COLO829 (cell line): ENCODE measurements at regions not wholly inside any gene's neighbourhood (a gene's known extent, or its start where the extent isn't known, plus 50 kb on each side); places are given as distances from the start of the nearest gene placed in this dataset.
"Not testable (repeated sequence)": the region's sequence is repeated elsewhere in the genome, so short reads cannot be mapped to it uniquely, and the experiment has no call there.

ENCODE experiments used
- DNase-seq: peaks from one replicate; pipeline ENCODE4 v3.0.0; 2012; ENCODE audit warnings: low spot score

DNA sequence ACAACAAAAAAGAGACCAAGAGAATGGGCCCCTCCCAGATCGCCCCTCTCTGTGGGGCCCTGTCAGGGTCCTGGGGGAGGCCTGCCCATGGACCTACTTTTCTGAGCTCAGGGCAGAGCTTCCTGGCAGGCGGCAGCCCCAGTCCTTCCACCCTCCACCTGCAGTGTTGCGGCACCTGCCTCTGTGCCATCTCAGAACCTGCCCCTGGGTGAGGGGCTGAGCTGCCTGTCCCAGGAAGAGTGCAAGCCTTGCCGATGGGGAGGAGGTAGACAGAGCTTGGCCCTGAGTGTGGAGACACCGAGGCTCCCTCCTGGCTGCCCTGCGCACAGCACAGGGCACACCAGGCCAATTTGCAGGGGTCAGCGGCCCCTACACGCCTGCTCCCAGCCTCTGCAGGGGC is 67.5 kb downstream of the UNCX start:
- no peak for DNase-seq

DNA sequence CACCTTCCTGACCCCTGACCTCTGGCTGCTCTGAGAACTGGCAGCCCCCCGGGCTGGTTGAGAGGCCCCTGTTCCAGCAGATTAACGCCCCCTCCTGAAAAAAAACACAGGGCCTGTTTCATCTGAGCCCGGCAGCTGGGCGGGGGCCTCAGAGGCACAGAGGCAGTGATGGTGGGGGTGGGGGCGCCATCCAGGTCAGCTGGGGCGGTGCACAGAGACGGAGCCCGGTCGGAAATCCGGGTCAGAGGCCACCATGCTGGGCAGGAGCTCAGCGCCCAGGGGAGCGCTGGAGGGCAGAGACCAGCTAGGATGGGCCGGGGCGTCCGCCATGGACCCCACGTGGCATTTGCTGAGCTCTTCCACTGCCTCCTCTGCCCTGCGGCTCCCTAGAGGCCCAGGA is 68.0 kb downstream of the UNCX start:
- no peak for DNase-seq

DNA sequence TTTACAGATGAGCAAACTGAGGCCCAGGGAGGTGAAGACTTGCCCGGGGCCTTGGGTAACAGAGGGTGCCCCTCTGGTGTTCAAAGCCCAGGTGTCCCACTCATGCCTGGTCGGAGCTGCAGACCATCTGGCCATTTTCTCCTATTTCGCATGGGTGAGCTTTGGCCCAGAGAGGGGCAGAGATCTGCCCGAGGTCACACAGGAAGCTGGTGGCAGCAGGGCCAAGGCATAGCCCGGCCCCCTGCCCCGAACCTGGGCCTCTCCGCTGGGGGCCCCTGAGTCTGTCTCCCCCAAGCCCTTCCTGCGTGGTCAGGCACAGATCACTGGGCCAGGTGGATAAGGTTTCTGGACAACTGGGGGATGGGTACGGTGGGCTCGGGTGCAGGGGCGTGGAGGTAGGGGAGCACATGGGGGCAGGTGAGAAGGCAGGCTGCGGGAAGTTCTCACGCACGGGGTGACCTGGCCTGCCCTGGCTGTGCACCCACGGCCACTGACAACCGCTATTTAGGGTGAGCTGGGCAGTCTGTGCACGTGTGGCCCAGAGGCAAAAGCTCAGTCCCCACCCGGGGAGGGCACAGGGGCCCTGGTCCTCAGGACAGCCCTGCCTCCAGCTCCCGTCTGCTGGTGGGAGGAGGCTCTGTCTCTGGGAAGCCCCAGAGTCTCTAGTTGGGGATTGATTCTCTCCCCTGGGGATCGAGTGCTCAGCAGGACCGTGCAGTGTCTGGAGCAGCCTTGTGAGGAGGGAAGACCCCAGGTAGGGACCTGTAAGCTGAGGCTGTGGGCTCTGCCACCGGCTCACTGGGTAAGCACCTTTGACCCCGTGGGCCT is 68.6 kb downstream of the UNCX start:
- DNase-seq, result no peak

DNA sequence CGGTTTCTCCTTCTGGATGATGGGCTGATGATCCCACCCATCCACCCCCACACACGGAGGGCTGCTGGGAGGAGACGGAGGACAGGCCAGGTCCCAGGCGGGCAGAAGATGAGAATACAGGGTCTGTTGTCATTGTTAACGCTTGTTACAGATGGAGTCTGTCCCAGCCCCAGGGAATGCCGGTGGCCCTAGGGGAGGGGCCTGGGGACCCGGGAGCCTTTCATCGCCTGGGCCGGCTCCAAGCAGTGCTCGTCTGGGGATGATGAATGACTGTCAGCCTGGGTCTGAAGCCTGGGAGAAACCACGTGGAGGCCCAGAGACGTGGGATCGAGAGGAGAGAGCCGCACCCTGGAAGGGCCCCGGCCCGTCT is 69.2 kb downstream of the UNCX start:
- DNase-seq, result no peak

DNA sequence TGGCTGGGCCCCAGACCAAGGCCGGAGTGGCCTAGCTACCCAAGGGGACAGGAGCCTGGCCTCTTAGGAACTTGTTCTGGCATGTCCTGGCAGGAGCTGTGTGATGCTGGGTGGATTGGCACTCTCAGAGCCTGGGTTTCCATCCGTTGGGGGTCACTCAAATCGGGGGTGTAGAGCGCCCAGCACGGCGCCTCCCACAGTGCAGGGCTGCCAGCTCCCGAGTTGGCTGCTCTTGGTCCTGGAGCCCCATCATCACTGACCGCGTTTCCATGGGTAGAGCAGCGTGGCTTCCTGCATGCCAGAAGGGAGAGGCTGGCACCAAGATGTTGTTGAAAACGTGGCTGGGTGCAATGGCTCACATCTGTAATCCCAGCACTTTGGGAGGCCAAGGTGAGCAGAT is 70.3 kb downstream of the UNCX start:
- DNase-seq, result no peak

DNA sequence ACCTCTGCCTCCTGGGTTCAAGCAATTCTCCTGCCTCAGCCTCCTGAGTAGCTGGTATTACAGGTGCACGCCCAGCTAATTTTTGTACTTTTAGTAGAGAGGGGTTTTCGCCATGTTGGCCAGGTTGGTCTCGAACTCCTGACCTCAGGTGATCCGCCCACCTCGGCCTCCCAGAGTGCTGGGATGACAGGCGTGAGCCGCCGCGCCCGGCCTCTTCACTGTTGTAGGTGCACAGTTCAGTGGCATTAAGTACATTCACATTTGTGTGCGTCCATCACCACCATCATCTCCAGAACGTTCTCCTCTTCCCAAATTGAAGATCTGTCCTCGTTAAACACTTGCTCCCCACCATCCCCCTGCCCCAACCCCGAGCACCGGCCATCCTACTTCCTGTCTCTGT is 71.3 kb downstream of the UNCX start:
- DNase-seq, result not testable (repeated sequence)

DNA sequence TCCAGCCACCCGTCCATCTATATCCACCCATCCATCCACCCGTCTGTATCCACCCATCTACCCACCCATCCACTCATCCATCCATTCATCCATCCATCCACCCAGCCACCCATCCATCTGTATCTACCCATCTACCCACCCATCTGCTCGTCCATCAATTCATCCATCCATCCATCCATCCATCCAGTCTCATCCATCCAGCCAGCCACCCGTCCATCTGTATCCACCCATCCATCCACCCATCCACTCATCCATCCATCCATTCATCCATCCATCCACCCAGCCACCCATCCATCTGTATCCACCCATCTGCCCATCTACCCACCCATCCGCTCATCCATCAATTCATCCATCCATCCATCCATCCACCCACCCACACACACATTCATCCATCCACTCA is 73.2 kb downstream of the UNCX start:
- DNase-seq, result no peak

DNA sequence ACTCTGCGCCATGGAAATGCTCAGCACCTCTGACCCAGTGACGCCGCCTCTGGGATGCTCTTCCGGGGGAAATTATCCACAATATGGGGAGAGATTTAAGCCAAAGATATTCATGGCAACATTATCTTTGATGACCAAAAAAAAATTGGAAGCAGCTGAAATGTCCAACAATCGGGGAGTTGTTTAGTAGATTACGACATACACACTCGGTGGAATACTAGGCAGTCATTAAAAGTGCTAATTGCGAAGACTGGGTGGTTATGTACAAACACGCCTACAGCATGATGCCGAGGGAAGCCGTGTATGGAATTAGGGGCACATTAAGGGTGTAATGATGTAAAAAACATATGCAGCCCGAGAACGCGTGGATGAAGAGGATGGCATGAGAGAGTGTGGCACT is 75.2 kb downstream of the UNCX start:
- DNase-seq, result no peak

DNA sequence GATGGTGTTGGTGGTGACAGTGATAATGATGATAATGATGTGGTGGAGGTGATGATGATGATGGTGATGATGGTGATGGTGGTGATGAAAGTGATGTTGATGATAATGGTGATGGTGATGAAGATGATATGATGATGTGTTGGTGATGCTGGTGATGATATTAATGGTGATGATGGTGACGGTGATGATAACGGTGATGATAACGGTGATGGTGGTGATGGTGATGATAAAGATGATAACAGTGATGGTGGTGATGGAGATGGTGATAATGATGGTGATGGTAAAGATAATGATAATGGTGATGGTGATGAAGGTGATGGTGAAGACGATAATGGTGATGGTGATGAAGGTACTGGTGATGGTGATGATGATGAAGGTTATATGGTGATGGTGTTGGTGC is 76.6 kb downstream of the UNCX start:
- no peak for DNase-seq

DNA sequence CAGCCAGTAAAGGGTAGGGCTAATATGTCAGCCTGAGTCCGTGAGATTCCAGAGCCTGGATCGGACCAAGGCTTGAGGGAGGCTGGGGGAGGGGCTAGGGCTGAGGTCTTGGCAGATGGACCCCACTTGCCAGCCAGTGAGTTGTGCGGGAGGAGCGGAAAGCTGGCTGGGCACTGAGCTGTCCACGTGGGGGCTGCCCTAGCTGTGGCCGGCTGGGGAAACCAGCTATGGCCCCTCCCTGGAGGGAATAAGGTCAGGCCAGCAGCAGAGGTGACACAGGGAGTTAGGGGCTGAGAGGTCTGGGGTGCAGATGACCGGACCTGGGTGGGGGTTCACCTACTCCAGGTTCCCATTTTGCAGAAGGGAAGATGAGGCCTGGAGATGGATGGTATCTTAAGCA is 77.3 kb downstream of the UNCX start:
- no peak for DNase-seq

DNA sequence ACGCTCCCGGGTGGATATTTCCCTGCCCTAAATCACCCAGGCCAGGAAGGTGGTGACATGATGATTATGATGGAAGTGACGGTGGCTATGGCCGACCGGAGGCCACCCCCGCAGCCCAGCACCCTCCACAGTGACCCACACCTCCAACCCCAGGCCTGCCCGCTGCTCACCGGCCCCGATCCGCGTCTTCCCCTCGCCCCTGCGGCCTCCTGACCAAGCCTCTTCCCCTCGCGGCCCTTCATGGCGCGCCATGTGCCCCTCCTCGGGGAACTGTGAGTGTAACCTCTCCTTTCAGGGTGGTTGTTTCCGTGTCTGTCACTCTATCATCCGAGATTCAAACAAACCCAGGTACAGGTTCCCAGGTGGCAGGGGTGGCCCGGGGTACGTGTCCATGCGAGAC is 78.3 kb downstream of the UNCX start:
- no peak for DNase-seq

DNA sequence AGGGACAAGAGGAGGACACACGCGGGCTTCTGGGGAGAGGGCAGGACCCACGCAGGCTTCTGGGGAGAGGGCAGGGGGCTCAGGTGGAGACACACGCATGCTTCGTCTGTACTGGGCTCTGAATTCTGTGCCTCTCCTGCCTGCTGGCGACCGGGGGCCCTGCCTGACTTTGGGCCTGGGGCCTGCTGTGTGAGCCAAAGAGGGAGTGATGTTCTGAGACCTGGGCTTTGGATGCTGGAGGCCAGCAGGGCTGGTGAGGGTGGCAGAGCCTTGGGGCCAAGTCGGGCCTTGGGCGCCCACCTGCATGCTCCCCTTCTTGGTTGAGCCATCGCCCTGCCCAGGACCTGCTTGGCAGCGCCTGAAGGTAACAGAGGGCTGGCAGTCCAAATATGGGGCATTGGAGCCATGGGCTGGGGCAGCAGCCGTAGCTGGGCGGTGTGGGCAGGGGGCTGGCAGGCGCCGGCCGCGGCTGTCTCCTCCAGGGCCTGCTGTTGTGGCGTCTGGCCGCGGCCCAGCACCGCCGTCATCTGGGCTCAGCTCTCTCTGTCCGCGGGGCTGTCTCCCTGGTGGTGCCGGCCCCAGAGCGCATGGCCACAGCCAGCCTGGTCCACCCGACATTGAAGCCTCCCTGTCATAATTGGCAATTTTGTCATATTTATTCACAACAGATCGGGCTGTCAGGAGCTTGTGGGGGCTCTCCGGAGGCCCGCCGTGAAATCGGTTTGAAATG is 78.9 kb downstream of the UNCX start:
- DNase-seq, result no peak

DNA sequence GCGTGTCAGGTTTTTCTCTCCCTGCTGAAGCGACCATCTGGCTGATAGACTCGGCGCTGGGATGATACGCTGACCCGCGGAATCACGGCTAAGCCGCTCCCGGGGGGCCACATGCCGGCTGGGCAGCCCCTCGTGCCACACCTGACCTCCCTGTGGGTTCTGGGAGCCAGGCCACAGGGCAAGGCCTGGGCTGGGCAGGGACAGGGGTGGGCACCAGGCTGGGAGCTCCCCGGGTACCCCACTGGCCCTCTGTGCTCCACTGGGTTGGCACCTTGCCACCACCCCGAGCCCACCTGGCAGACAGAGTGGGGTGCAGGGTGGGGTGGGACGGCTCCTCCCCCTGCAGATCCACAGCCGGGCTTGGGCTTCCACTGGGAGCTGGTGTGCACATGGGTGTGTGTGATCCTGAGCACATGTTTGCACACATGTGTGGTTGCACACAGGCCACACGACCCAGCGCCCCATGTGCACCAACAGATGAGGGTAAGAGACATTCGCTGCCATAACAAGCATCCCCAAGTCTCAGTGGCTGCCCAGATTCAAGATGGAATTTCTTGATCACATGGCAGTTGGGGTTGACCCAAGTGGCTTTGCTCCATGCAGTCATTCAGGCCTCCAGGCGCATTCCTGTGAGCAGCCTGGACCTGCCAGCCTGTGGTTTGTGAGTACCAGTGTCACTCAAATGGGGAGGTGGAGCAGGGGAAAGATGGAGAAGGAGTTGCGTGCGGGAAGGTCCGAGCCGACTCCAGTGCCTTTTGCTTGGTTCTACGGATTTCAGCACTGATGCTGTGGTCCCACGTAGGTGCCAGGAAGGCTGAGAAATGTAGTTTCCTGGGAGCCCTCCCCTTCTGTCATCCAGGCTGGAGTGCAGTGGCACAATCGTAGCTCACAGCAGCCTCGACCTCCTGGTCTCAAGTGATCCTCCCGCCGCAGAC is 79.7 kb downstream of the UNCX start:
- no peak for DNase-seq

DNA sequence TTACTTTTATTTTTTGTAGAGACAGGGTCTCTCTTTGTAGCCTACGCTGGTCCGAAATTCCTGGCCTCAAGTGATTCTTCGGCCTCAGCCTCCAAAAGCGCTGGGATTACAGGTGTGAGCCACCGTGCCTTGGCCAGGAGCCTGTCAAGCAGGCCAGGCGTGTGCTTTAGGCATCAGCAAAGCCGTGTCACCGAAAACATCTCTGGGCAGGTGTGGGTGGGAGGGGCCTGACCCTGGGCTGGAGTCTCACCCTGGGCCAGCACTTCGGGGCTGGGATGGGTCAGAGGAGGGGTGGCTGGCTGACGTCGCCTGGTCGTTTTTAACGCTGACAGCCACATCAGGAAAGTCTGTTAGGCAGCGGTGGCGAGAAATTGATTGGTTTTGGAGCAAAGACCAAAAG is 80.9 kb downstream of the UNCX start:
- no peak for DNase-seq

DNA sequence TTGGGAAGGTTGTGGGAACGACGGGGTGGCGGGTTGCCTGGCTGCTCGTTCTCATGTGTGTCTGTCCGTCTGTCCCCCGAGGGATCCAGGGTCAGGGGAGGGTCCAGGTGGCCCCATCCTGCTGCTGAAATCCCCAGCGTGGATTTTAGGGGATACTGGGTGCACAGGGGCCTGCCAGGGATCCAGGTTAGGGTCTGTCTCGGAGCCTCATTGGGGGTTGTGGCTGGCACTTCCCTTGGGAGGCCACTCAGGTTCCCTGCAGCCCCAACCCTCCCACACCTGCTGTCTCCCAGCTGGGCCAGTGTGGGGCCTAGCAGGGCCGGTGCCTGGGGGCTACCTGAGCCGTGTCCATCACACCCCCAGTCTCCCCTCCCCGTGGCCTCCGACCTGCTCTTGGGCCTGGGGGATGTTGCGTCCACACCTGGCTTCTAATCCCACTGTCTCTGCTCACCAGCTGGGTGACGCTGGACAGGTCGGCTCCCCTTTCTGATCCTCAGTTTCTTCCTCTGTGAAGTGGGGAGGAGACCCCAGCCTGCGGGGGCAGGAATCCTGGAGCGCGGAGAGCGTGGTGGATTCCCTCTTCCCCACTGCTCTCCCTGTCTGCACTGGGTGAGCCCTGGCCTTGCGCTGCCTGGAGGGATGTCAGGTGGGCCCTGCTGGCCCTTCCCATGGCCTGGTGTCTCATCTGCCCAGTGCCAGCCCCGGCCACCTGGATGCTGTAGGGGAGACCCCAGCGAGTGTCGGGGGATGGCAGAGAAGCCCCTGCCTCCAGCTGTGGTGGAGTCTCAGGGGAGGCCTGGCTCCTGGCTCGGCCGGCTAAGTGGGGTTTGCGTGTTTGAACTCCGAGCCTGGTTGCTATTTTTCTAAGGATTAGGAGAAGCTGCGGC is 81.6 kb downstream of the UNCX start:
- no peak for DNase-seq

DNA sequence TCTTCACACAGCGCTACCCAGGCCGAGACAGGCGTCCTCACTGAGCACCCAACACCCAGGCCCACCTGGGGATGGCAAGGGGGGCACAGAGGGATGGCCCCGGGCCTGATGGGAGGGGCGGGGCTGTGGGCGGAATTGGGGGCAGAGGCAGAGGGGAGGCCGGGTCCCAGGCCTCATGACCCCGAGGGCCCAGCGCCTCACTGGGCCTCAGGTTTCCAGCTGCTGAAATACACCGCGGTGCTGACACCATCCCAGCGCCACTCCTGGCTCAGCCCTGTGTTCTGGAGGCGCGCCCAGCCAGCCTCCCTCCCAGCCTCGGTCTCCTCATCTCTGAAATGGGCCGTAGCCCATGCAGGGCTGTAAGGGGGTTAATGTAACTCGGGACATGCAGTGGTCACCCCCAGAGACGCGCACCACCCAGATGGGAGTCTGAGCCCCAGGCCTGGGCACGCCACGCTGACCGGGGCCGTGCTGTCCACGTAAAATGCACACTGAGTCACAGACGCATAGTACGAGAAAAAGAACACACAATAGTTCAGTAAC is 82.3 kb downstream of the UNCX start:
- no peak for DNase-seq

DNA sequence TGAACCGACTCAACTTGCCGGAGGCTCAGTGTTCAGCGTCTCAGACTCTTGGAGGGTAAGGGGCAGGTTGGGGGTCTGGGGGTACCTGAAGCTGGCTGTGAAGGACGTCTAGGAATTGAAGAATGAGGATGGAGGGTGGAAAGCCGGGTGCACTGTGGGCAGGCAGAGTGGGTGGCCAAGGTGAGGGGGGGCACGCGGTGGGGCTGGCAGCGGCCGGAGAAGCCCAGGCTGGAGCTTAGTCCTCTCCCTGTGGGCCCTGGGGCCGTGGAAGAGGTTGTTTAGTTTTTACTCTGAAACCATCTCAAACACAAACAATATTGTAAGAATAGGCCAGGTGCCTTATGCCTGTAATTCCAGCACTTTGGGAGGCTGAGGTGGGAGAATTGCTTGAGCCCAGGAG is 83.4 kb downstream of the UNCX start:
- no peak for DNase-seq

DNA sequence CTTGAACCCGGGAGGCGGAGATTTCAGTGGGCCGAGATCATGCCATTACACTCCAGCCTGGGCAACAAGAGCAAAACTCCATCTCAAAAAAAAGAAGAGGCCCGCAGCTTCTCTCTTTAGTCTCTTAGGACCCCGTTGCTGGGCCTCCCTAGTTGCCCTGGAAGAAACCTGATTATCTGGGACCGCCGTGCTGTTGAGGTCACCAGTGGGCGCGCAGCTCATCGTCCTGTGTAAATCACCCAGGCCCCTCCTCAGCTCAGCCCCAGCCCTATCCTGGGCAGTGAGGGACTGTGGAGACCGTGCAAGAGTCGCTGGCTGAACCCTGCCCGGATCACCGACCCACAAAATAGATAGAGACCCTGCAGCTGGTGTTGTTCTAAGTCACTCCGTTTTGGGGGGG is 85.0 kb downstream of the UNCX start:
- DNase-seq, result no peak

DNA sequence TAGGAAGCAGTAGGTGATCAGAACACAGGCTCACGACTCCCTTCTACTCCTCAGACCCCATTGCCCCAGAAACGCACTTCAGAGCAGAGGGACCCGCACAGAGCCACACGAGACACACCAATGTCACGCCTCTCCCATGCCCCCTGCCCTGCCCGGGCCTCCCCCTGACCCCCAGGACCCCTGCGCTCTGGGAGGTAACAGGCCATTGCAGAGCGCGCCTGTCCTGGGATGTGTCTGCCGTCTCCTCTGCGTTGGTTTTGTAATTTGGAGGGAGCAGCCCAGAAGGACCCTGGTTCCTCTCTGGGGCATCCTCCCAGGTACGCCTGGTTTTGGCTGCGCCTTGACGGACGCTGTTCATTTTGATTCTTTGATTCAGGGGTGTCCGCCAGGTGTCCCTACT is 85.4 kb downstream of the UNCX start:
- DNase-seq, result no peak

DNA sequence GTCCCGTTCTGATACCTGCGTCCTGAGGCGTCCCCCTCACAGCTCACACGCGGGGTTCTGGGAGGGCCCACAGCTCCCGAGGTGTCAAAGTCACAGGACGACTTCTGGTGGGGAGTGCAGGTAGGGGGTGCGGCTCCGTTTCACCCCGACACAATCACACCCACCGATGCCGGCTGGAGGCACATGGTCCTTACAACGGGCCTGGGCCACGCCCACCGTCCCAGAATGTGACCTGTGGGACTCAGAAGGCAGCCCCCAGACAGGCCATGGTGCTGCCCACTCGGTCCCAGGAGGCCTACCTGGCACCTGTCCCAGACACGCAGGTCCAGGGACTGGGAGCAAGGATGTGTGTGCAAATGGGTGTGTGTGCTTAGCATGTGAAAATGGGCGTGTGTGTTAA is 86.0 kb downstream of the UNCX start:
- DNase-seq, result no peak

DNA sequence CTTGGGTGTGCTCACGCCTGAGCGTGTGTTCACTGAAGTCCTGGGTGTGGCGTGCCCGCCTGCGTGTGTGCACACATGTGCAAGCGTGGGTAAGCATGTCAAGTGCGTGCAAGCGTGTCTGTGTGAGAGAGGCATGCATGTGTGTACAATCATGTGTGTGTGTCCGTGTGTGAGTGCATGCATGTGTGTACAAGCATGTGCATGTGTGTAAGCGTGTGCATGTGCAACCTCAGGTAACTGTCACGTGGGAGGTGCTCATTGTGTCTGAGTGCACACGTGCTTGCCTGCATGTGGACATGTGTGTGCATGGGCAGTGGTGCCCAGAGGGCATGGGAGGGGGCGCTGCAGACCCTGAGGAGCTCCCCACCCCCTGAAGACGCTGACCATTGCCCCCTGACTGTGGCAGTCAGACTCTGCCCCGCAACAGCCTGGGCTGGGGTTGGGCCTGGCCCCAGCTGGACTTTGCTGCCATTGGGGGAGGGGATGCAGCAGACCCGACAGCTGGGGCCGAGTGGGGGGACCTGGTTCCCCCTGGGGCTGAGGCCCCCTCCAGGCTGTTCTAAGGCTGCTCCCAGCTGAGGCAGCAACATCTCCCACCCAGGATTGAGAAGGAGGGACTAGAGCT is 88.1 kb downstream of the UNCX start:
- no peak for DNase-seq
